ENCODE measurements at regions not wholly inside any gene's neighbourhood (a gene's known extent, or its start where the extent isn't known, plus 50 kb on each side); places are given as distances from the start of the nearest gene placed in this dataset.
A peak's percentile ranks its signal among the peaks of the same experiment; 100 is the strongest.
"Not testable (repeated sequence)": the region's sequence is repeated elsewhere in the genome, so short reads cannot be mapped to it uniquely, and the experiment has no call there.

- DNase-seq: peak; percentile 53
- no peak overlapping the region for H2BK15ac ChIP-seq (replicated peaks; ENCODE audit: low read depth)
- H3K4me3 ChIP-seq (ENCODE audit: low read length): no peak overlapping the region
- no peaks in the 10 kb centered on the region for H3K79me1 ChIP-seq (ENCODE audit: low read length)
- no peak overlapping the region for H3K23ac ChIP-seq (ENCODE audit: low read length)
- H3K18ac ChIP-seq (ENCODE audit: low read length): no peak overlapping the region
- peaks cover 2% of the 10 kb centered on the region for H3K4me1 ChIP-seq (ENCODE audit: control insufficient read depth, low read depth, low read length)
- no peaks in the 10 kb centered on the region for H3K79me2 ChIP-seq (ENCODE audit: control insufficient read depth, insufficient read depth, low read length)
- no peak overlapping the region for H2BK5ac ChIP-seq (ENCODE audit: low read length)
- no peak overlapping the region for H3K56ac ChIP-seq (ENCODE audit: low read length)
- H4K8ac ChIP-seq (ENCODE audit: low read depth, low read length): no peak overlapping the region
- H3K9ac ChIP-seq (ENCODE audit: low read length): no peak overlapping the region
- no peak overlapping the region for H3K4me2 ChIP-seq (ENCODE audit: low read length)
- no peak overlapping the region for H4K5ac ChIP-seq (ENCODE audit: low read length)
- H3K4ac ChIP-seq (ENCODE audit: low read depth, low read length): no peak overlapping the region
- H2AK5ac ChIP-seq (ENCODE audit: low read length): no peak overlapping the region
- no peaks in the 10 kb centered on the region for H3K27me3 ChIP-seq (ENCODE audit: insufficient read depth, low read length, poor library complexity)
- H3K27ac ChIP-seq (ENCODE audit: low read depth, low read length): no peak overlapping the region
- H2BK120ac ChIP-seq (ENCODE audit: low read depth, low read length): no peak overlapping the region
- WGBS (ENCODE audit: extremely low coverage, insufficient coverage, low lambda C conversion rate): no CpG with 5 or more reads among the region's 1 CpG
- H3K36me3 ChIP-seq (ENCODE audit: control insufficient read depth, insufficient read depth, low read length): no peaks in the 10 kb centered on the region
These were observed 145.6 kb upstream of the ABI3BP start for GRCh38 chr3:101138817-101139216.

- Histone ChIP-seq H3K9ac (ENCODE audit: low read length) (no peak overlapping the region), H4K8ac (ENCODE audit: low read depth, low read length) (no peak overlapping the region), H3K4me2 (ENCODE audit: low read length) (no peak overlapping the region), H2AK5ac (ENCODE audit: low read length) (no peak overlapping the region), H3K23ac (ENCODE audit: low read length) (no peak overlapping the region), H3K4me3 (ENCODE audit: low read length) (no peak overlapping the region), H3K4me1 (ENCODE audit: control insufficient read depth, low read depth, low read length) (no peaks in the 10 kb centered on the region), H2BK5ac (ENCODE audit: low read length) (no peak overlapping the region), H2BK15ac (replicated peaks; ENCODE audit: low read depth) (no peak overlapping the region), H4K5ac (ENCODE audit: low read length) (no peak overlapping the region), H3K18ac (ENCODE audit: low read length) (no peak overlapping the region), H3K79me2 (ENCODE audit: control insufficient read depth, insufficient read depth, low read length) (no peaks in the 10 kb centered on the region), H3K27me3 (ENCODE audit: insufficient read depth, low read length, poor library complexity) (no peaks in the 10 kb centered on the region), H3K4ac (ENCODE audit: low read depth, low read length) (no peak overlapping the region), H3K27ac (ENCODE audit: low read depth, low read length) (no peak overlapping the region), H3K56ac (ENCODE audit: low read length) (no peak overlapping the region), H2BK120ac (ENCODE audit: low read depth, low read length) (no peak overlapping the region), H3K79me1 (ENCODE audit: low read length) (no peaks in the 10 kb centered on the region), H3K36me3 (ENCODE audit: control insufficient read depth, insufficient read depth, low read length) (no peaks in the 10 kb centered on the region)
- DNase-seq: no peak
- no CpG with 5 or more reads among the region's 7 CpGs for WGBS (ENCODE audit: extremely low coverage, insufficient coverage, low lambda C conversion rate)
These were observed 141.1 kb upstream of the ABI3BP start for GRCh38 chr3:101134331-101134730.

GRCh38 chr3:101133652-101134051 lies 140.4 kb upstream of the ABI3BP start:
- H3K4me3 ChIP-seq (ENCODE audit: low read length): no peak overlapping the region
- WGBS (ENCODE audit: extremely low coverage, insufficient coverage, low lambda C conversion rate): no CpG with 5 or more reads among the region's 1 CpG
- no peaks in the 10 kb centered on the region for H3K27me3 ChIP-seq (ENCODE audit: insufficient read depth, low read length, poor library complexity)
- H3K18ac ChIP-seq (ENCODE audit: low read length): no peak overlapping the region
- no peak overlapping the region for H3K4me2 ChIP-seq (ENCODE audit: low read length)
- H2BK15ac ChIP-seq (replicated peaks; ENCODE audit: low read depth): no peak overlapping the region
- no peak overlapping the region for H2AK5ac ChIP-seq (ENCODE audit: low read length)
- no peaks in the 10 kb centered on the region for H3K79me2 ChIP-seq (ENCODE audit: control insufficient read depth, insufficient read depth, low read length)
- no peaks in the 10 kb centered on the region for H3K36me3 ChIP-seq (ENCODE audit: control insufficient read depth, insufficient read depth, low read length)
- no peak overlapping the region for H4K5ac ChIP-seq (ENCODE audit: low read length)
- H3K27ac ChIP-seq (ENCODE audit: low read depth, low read length): no peak overlapping the region
- no peak overlapping the region for H2BK5ac ChIP-seq (ENCODE audit: low read length)
- H3K4me1 ChIP-seq (ENCODE audit: control insufficient read depth, low read depth, low read length): no peaks in the 10 kb centered on the region
- no peak for DNase-seq
- no peak overlapping the region for H3K9ac ChIP-seq (ENCODE audit: low read length)
- no peak overlapping the region for H2BK120ac ChIP-seq (ENCODE audit: low read depth, low read length)
- H4K8ac ChIP-seq (ENCODE audit: low read depth, low read length): no peak overlapping the region
- no peak overlapping the region for H3K4ac ChIP-seq (ENCODE audit: low read depth, low read length)
- no peak overlapping the region for H3K56ac ChIP-seq (ENCODE audit: low read length)
- H3K79me1 ChIP-seq (ENCODE audit: low read length): no peaks in the 10 kb centered on the region
- no peak overlapping the region for H3K23ac ChIP-seq (ENCODE audit: low read length)

GRCh38 chr3:101133197-101133596 lies 140.0 kb upstream of the ABI3BP start:
- H3K4me3 ChIP-seq (ENCODE audit: low read length); H3K36me3 ChIP-seq (ENCODE audit: control insufficient read depth, insufficient read depth, low read length); H3K27ac ChIP-seq (ENCODE audit: low read depth, low read length); H3K18ac ChIP-seq (ENCODE audit: low read length); DNase-seq; H3K27me3 ChIP-seq (ENCODE audit: insufficient read depth, low read length, poor library complexity); H2BK15ac ChIP-seq (replicated peaks; ENCODE audit: low read depth); H4K5ac ChIP-seq (ENCODE audit: low read length); H3K56ac ChIP-seq (ENCODE audit: low read length); H3K4ac ChIP-seq (ENCODE audit: low read depth, low read length); H2AK5ac ChIP-seq (ENCODE audit: low read length); H3K23ac ChIP-seq (ENCODE audit: low read length); H3K79me1 ChIP-seq (ENCODE audit: low read length); H2BK5ac ChIP-seq (ENCODE audit: low read length); H3K4me2 ChIP-seq (ENCODE audit: low read length); H3K79me2 ChIP-seq (ENCODE audit: control insufficient read depth, insufficient read depth, low read length); H3K4me1 ChIP-seq (ENCODE audit: control insufficient read depth, low read depth, low read length); H3K9ac ChIP-seq (ENCODE audit: low read length); H4K8ac ChIP-seq (ENCODE audit: low read depth, low read length); H2BK120ac ChIP-seq (ENCODE audit: low read depth, low read length): not testable (repeated sequence)
- WGBS (ENCODE audit: extremely low coverage, insufficient coverage, low lambda C conversion rate): no CpG with 5 or more reads among the region's 7 CpGs

GRCh38 chr3:101131767-101132166 lies 138.5 kb upstream of the ABI3BP start:
- no peak overlapping the region for H3K56ac ChIP-seq (ENCODE audit: low read length)
- H3K4me1 ChIP-seq (ENCODE audit: control insufficient read depth, low read depth, low read length): no peaks in the 10 kb centered on the region
- H3K36me3 ChIP-seq (ENCODE audit: control insufficient read depth, insufficient read depth, low read length): no peaks in the 10 kb centered on the region
- no peak overlapping the region for H3K4me2 ChIP-seq (ENCODE audit: low read length)
- no peak overlapping the region for H3K4ac ChIP-seq (ENCODE audit: low read depth, low read length)
- no peak overlapping the region for H2AK5ac ChIP-seq (ENCODE audit: low read length)
- no peak overlapping the region for H3K4me3 ChIP-seq (ENCODE audit: low read length)
- no peak overlapping the region for H2BK5ac ChIP-seq (ENCODE audit: low read length)
- WGBS (ENCODE audit: extremely low coverage, insufficient coverage, low lambda C conversion rate): no CpG with 5 or more reads among the region's 2 CpGs
- no peaks in the 10 kb centered on the region for H3K79me1 ChIP-seq (ENCODE audit: low read length)
- H3K27me3 ChIP-seq (ENCODE audit: insufficient read depth, low read length, poor library complexity): no peaks in the 10 kb centered on the region
- H4K5ac ChIP-seq (ENCODE audit: low read length): no peak overlapping the region
- H2BK120ac ChIP-seq (ENCODE audit: low read depth, low read length): no peak overlapping the region
- no peak overlapping the region for H3K27ac ChIP-seq (ENCODE audit: low read depth, low read length)
- H3K18ac ChIP-seq (ENCODE audit: low read length): no peak overlapping the region
- no peak overlapping the region for H4K8ac ChIP-seq (ENCODE audit: low read depth, low read length)
- H3K9ac ChIP-seq (ENCODE audit: low read length): no peak overlapping the region
- H3K23ac ChIP-seq (ENCODE audit: low read length): no peak overlapping the region
- H3K79me2 ChIP-seq (ENCODE audit: control insufficient read depth, insufficient read depth, low read length): no peaks in the 10 kb centered on the region
- no peak overlapping the region for H2BK15ac ChIP-seq (replicated peaks; ENCODE audit: low read depth)
- peak; percentile 37 for DNase-seq

GRCh38 chr3:101128786-101129185 lies 135.6 kb upstream of the ABI3BP start:
- H3K4me2 ChIP-seq (ENCODE audit: low read length): no peak overlapping the region
- no peak overlapping the region for H3K56ac ChIP-seq (ENCODE audit: low read length)
- H2BK5ac ChIP-seq (ENCODE audit: low read length): no peak overlapping the region
- WGBS (ENCODE audit: extremely low coverage, insufficient coverage, low lambda C conversion rate): no CpG with 5 or more reads among the region's 9 CpGs
- no peak overlapping the region for H3K4ac ChIP-seq (ENCODE audit: low read depth, low read length)
- no peak overlapping the region for H2AK5ac ChIP-seq (ENCODE audit: low read length)
- DNase-seq: no peak
- no peaks in the 10 kb centered on the region for H3K79me1 ChIP-seq (ENCODE audit: low read length)
- H3K23ac ChIP-seq (ENCODE audit: low read length): no peak overlapping the region
- no peak overlapping the region for H3K27ac ChIP-seq (ENCODE audit: low read depth, low read length)
- H3K18ac ChIP-seq (ENCODE audit: low read length): no peak overlapping the region
- no peaks in the 10 kb centered on the region for H3K4me1 ChIP-seq (ENCODE audit: control insufficient read depth, low read depth, low read length)
- H3K79me2 ChIP-seq (ENCODE audit: control insufficient read depth, insufficient read depth, low read length): no peaks in the 10 kb centered on the region
- no peak overlapping the region for H4K5ac ChIP-seq (ENCODE audit: low read length)
- no peaks in the 10 kb centered on the region for H3K36me3 ChIP-seq (ENCODE audit: control insufficient read depth, insufficient read depth, low read length)
- no peak overlapping the region for H4K8ac ChIP-seq (ENCODE audit: low read depth, low read length)
- no peaks in the 10 kb centered on the region for H3K27me3 ChIP-seq (ENCODE audit: insufficient read depth, low read length, poor library complexity)
- H3K4me3 ChIP-seq (ENCODE audit: low read length): no peak overlapping the region
- no peak overlapping the region for H3K9ac ChIP-seq (ENCODE audit: low read length)
- H2BK120ac ChIP-seq (ENCODE audit: low read depth, low read length): no peak overlapping the region
- H2BK15ac ChIP-seq (replicated peaks; ENCODE audit: low read depth): no peak overlapping the region
